NCI-H2029 (cell line): ENCODE measurements at regions not wholly inside any gene's neighbourhood (a gene's known extent, or its start where the extent isn't known, plus 50 kb on each side); places are given as distances from the start of the nearest gene placed in this dataset.

Source experiments
- DNase-seq: peaks from one replicate; lab custom pipeline; 2025; lab: John Stamatoyannopoulos, UW

DNA sequence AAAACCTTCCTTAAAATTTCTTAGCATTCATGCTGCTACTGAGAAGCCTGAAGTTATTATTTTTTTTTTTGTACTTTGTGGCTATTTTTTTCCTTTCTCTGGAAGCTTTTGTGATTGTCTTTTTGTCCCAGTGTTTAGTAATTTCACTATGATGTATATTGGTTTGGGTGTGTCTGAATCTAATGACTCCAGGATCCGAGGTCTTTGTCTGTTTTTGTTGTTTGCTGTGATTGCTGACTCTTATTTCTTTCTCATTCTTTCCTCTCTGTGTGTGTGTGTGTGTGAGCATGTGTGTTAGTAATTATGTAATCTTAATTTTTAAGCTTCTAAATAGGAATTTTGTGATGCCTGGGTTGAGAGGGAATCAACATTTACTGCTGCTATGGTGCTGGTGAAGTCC is 152.0 kb downstream of the RAP2B start:
- DNase-seq, result no peak

- DNase-seq, result no peak
These were observed 153.8 kb downstream of the RAP2B start for GRCh38 chr3:153315781-153316180.

GRCh38 chr3:153319705-153320554 is 157.9 kb downstream of the RAP2B start:
- no peak for DNase-seq

DNA sequence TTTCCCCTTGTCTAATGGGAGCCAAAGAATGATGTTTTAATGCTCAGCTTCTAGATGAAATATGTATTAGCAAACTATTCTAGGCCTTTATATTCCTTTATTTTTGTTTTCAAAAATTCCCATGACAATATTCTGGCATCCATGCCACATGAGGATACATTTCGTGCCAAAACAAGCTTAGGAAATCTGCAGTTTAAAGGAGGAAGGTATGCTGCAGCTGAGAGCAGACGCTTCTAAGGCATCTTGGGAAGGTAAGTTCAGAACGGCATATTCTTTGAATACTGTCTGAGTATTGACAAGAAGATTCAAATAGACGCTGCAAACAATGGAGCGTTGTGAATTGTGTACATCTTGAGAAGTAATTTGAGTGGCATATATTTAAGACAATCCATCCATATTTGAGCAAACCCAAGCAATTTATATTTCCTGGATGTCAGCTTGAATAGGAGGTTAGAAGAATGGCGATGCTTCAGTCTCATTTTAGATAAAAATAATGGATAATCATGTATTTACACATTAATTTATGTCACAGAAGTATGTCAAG is 158.6 kb downstream of the RAP2B start:
- no peak for DNase-seq

- no peak for DNase-seq
These were observed 166.7 kb downstream of the RAP2B start for GRCh38 chr3:153328690-153329089.

- no peak for DNase-seq
These were observed 168.9 kb downstream of the RAP2B start for GRCh38 chr3:153330901-153331300.

- no peak for DNase-seq
These were observed 169.7 kb downstream of the RAP2B start for GRCh38 chr3:153331676-153332075.

DNA sequence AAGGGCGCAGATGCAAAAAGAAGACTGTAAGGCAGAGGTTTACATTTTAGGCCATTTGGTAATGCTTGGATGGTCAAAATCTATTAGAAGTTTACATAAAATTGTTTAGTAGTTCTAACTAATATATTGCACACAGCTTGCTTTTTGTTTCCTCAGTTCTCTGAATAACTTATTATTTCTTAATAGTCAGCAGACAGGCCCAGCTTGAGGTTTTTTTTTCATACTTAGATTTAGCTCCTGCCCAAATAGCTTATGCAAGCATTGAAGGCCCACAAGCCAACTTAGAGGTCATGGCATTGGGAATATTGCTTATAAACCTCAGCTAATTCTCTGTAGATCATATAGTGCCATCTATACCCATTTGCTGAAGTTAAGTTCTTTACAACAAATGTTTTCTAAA is 172.5 kb downstream of the RAP2B start:
- DNase-seq, result no peak

DNA sequence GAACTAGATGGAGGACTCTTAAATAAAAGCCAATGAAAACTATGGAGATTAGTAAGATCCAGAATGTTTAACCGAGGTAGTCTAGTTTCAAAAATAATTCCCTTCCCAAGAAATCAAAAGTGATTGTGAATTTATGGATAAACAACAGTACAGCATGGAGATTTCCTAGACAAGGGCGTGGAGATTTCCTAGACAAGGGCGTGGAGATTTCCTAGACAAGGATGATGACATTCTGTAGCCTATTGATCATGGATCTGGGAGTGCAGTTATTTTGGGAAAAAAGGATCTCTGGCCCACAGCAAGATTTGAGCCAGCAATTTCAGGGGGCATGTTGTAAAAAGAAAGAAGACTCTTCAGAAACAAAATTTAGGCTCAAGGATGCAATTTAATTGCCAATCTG is 175.3 kb downstream of the RAP2B start:
- DNase-seq, result no peak

DNA sequence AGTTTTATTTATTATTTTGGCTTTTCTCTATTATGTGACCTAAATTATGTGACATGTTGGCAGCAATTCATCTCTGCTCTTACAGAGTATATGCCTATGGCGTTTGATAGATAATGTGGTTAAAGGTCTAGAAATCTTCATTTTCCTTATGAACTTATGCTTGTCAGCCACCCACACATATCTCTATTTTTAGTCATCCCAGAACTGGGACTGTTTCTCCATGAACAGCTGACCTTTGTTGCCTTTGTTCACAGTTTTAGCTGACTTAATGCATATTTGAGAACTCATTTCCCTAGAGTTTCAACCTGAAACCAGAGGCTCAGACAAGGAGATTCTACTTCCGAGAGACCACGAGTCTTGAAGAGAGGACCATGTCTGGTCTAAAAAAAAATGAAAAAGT is 176.5 kb downstream of the RAP2B start:
- DNase-seq, result no peak

DNA sequence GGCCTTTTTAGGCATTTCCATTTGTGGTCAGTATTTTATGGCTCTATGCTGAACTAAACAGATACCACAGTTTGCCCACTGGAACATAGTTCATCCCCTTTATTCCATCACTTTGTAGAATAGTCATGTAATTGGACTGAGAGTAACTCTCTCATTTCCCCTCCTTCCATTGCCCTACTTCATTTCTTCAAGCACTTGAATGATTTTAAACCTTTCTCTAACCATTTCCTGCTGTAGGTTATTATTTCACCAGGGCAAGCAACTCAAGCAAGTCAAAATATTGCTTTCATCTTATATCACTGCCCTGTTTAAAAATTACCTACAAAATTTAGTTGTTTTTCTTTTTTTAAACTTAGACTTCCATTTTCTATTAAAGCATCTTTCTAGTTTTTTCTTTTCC is 177.0 kb downstream of the RAP2B start:
- DNase-seq, result no peak

DNA sequence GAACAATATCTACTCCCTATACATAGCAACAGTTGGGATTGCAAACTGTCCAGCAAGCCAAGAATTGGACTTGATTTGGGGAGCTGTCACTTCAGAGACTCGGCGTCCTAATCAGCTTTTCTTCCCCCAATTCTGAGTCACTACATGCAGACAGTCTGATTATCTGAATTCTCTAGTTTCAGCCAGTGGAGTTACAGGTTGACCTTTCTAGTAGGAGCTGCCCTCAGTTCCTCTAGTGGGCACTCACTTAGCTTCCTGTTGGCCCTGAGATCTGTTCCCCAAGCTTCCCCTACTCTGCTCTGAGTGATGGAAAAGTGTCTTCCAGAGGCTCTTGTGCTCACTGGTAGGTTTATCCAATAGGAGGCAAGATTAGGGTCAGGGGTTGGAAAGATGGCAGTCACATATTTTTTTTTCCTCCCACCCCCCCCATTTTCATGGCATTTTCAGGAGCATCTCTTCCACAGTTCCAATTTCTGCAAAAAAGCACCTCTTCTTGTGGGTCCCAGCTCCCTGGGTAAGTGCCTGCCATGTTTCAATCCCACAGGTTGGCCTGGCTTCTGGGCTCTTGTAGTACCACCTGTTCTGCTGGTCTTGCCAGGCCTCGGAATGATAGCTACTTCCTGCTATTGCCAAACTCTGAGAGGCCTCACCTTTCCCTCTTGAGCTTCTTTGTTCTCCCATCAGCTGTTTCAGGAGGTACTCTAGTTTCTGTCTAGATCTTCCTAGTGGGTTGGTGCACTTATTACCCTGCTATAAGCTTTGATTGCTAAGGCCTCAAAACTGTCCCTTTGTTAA is 182.2 kb downstream of the RAP2B start:
- no peak for DNase-seq

DNA sequence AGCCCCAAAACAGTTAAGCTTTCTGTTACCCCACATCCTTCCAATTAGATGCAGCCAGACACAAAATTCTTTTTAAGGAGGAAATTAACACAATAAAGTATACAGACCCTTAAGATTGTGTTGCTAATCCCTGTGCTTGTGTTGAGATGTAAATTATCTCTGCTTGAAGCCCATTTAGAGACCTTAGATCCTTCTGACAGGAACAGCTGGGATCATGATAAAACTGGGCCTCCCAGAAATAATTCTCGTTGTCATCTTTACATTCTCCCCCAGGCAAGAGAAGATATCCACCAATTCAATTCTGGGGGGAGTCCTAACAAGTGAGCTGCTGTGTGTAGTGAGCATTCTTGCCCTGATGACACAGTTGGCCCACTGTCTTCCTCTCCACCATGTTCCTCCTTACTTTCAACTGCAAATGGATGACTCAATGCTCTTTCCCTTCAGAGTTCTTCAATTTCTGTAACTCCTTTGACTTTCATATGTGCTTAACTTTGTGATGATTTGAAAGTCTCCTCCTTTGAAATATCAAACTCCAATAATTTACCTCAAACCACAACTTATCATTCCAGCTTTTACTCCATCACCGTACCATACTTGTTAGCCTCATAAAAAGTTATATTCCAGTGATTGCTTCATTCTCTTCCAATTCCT is 186.6 kb downstream of the RAP2B start:
- DNase-seq, result no peak

GRCh38 chr3:153349108-153349499 is 187.1 kb downstream of the RAP2B start:
- DNase-seq, result no peak

DNA sequence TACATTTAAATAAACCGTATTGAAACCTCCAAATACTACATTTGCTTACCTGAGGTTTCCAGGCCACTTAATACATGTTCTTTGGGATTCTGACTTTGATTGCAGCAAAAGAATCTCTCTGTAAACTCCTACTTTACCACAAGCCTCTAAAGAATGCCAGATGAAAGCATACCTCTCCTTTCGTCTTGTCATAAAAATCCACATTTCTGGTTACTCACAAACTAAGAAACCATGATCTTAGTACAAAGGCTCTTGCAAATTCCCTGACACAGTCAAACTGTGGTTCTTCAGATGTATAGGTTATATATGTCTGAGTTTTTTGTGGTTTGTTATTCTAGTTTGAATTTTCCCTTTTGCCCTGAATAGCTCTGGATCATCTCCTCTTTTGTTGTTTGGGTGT is 188.4 kb downstream of the RAP2B start:
- DNase-seq, result no peak

DNA sequence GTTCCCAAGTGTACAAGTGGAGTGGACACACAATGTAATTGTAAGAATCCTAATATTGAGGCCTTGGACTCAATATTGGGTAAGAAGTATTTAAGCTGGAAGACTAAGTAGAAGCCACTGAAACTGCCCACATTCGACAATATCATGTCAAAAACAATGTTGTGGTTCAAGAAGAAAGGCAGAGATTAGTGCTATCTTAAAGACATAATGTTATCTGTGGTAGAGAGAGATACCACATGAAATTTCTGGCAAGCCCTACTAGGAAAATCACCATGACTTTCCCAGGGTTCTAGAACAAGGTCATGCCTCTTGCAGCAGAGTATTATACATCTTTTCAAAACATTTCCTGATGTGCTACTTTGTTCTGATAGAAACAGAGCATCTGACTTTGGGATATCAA is 192.6 kb downstream of the RAP2B start:
- DNase-seq, result no peak

DNA sequence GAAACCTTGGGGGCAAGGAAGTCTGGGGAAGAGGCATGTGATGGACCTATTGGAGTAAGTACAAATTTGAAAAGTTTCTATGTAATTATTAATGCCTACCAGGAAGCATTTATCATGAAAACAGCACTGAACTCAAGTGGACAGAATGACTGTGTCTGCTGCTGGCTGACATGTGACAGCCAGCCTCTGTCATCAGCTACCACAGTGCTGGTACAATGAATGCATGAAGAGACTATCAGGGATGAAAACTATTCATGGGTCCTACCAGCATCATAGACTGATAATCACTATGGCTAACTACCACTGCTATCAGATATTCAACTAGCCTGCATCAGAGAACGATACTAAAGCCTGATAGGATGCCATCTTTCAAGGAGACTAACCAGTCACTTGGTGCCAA is 193.5 kb downstream of the RAP2B start:
- no peak for DNase-seq

- DNase-seq, result no peak
These were observed 194.9 kb downstream of the RAP2B start for GRCh38 chr3:153356908-153357307.

- no peak for DNase-seq
These were observed 195.4 kb downstream of the RAP2B start for GRCh38 chr3:153357436-153357835.

- DNase-seq, result no peak
These were observed 207.7 kb downstream of the RAP2B start for GRCh38 chr3:153369561-153370374.

GRCh38 chr3:153370680-153371079 is 208.7 kb downstream of the RAP2B start:
- no peak for DNase-seq

DNA sequence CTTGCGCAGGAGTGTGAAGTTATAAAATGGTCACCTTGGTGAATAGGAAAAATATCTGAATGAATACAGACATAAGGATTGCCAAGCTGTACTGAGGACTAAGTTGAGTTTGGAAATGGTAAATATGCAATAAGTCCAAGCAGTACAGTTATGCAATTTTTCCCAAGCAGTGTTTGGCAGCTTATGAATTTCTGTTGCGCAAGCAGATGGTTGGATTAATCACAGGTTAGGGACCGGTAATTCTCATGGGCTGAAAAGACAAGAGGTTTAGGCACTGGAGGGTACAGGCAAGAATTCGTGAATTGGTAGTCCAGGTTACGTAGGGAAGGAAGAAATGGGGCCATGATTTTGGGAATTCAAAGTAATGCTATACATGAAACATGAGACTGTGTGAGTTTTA is 210.3 kb downstream of the RAP2B start:
- no peak for DNase-seq
